ENCODE measurements at regions not wholly inside any gene's neighbourhood (a gene's known extent, or its start where the extent isn't known, plus 50 kb on each side); places are given as distances from the start of the nearest gene placed in this dataset.

- Histone ChIP-seq H3K36me3 (ENCODE audit: insufficient read depth in 1 of 2, low read depth in 1 of 2) (no peaks in the 10 kb centered on the region), H3K4me3 (no peak overlapping the region), H3K9me3 (no peaks in the 10 kb centered on the region), H3K4me1 (peaks cover 5% of the 10 kb centered on the region), H3K27me3 (ENCODE audit: insufficient read depth in 3 of 3, low read length in 2 of 3) (peaks cover 0 to 2% (median 0%) of the 10 kb centered on the region in 3 donors), H3K27ac (no peak overlapping the region)
- ATAC-seq, result no peak
- 93 to 97% (median 93%) methylated on average over 10 of the region's 10 CpGs for WGBS, 3 donors
- intact Hi-C loops (cut with DNase I), result no loop called here
- DNase-seq, result no peak
- no peak for TF ChIP-seq CTCF (IDR thresholded peaks at IDR 0.05)
Measured at GRCh38 chr2:120810639-120811038, 75.0 kb downstream of the GLI2 start.

- no peak for TF ChIP-seq CTCF (IDR thresholded peaks at IDR 0.05)
- Histone ChIP-seq H3K4me3 (no peak overlapping the region), H3K27me3 (ENCODE audit: insufficient read depth in 3 of 3, low read length in 2 of 3) (peaks cover 0 to 4% (median 0%) of the 10 kb centered on the region in 3 donors), H3K4me1 (no peaks in the 10 kb centered on the region), H3K9me3 (no peaks in the 10 kb centered on the region), H3K27ac (no peak overlapping the region), H3K36me3 (ENCODE audit: insufficient read depth in 1 of 2, low read depth in 1 of 2) (no peaks in the 10 kb centered on the region)
- intact Hi-C loops (cut with DNase I), result no loop called here
- ATAC-seq (no peak), DNase-seq (peak in 1 of 2 donors; percentile 25)
- 93 to 98% (median 95%) methylated on average over 9 of the region's 9 CpGs for WGBS, 3 donors
Measured at GRCh38 chr2:120812866-120813265, 77.2 kb downstream of the GLI2 start.

GRCh38 chr2:120814352-120814751 lies 78.7 kb downstream of the GLI2 start:
- Histone ChIP-seq H3K4me1 (no peaks in the 10 kb centered on the region), H3K27ac (no peak overlapping the region), H3K4me3 (no peak overlapping the region), H3K9me3 (no peaks in the 10 kb centered on the region), H3K36me3 (ENCODE audit: insufficient read depth in 1 of 2, low read depth in 1 of 2) (no peaks in the 10 kb centered on the region), H3K27me3 (ENCODE audit: insufficient read depth in 3 of 3, low read length in 2 of 3) (peaks cover 0 to 2% (median 0%) of the 10 kb centered on the region in 3 donors)
- TF ChIP-seq CTCF (IDR thresholded peaks at IDR 0.05), result no peak
- no peak for ATAC-seq
- WGBS, 3 donors, result 88 to 93% (median 93%) methylated on average over 4 to 6 of the region's 6 CpGs
- intact Hi-C loops (cut with DNase I), result no loop called here
- DNase-seq, result peak; percentile 1 to 7

- 81 to 87% (median 85%) methylated on average over 12 of the region's 12 CpGs for WGBS, 3 donors
- DNase-seq, result peak; percentile 3 to 39
- H3K27ac ChIP-seq, result no peak overlapping the region
- no peaks in the 10 kb centered on the region for H3K36me3 ChIP-seq (ENCODE audit: insufficient read depth in 1 of 2, low read depth in 1 of 2)
- H3K4me1 ChIP-seq, result no peaks in the 10 kb centered on the region
- intact Hi-C loops (cut with DNase I), result no loop called here
- no peak for ATAC-seq
- peaks cover 0 to 2% (median 0%) of the 10 kb centered on the region in 3 donors for H3K27me3 ChIP-seq (ENCODE audit: insufficient read depth in 3 of 3, low read length in 2 of 3)
- no peak for TF ChIP-seq CTCF (IDR thresholded peaks at IDR 0.05)
- H3K4me3 ChIP-seq, result no peak overlapping the region
- no peaks in the 10 kb centered on the region for H3K9me3 ChIP-seq
Measured at GRCh38 chr2:120815292-120815691, 79.6 kb downstream of the GLI2 start.

All from psoas muscle (tissue), 7 donors.